Hepatocyte (in vitro differentiated cells): ENCODE measurements at regions not wholly inside any gene's neighbourhood (a gene's known extent, or its start where the extent isn't known, plus 50 kb on each side); places are given as distances from the start of the nearest gene placed in this dataset.

ENCODE experiments used
- EZH2 ChIP-seq: fragments of 200-600 bp; sonication (generic); IDR thresholded peaks from 2 replicates; pipeline ENCODE4 v1.6.1; 2016; ENCODE audit warnings: antibody characterized with exemption, mild to moderate bottlenecking, borderline replicate concordance
- TF ChIP-seq, protein P1 (sequence below): fragments of 200-600 bp; sonication (generic); IDR thresholded peaks from 2 replicates; pipeline ENCODE4 v1.5.1; 2016; ENCODE audit warnings: antibody characterized with exemption, mild to moderate bottlenecking; ENCODE audit not compliant: poor library complexity

DNA sequence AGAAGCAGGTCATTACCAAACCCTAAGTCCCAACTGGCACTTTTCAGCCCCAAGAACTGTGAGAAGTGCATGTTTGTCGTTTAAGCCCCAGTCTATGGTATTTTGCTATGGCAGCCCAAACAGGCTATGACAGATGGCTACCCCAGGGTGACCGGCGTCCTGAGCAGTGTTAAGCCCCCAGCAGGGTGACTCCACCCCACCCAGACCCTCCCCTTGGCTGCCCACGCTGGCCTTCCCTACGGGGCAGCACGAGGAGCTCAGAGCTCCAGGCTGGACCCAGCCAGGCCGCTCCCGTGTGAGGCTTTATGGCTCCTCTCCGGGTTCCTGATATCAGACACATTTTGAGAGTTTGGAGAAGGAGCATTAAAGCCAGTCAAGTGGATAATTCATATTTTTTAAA is 684.0 kb downstream of the PTPRU start:
- TF ChIP-seq, protein P1, sequence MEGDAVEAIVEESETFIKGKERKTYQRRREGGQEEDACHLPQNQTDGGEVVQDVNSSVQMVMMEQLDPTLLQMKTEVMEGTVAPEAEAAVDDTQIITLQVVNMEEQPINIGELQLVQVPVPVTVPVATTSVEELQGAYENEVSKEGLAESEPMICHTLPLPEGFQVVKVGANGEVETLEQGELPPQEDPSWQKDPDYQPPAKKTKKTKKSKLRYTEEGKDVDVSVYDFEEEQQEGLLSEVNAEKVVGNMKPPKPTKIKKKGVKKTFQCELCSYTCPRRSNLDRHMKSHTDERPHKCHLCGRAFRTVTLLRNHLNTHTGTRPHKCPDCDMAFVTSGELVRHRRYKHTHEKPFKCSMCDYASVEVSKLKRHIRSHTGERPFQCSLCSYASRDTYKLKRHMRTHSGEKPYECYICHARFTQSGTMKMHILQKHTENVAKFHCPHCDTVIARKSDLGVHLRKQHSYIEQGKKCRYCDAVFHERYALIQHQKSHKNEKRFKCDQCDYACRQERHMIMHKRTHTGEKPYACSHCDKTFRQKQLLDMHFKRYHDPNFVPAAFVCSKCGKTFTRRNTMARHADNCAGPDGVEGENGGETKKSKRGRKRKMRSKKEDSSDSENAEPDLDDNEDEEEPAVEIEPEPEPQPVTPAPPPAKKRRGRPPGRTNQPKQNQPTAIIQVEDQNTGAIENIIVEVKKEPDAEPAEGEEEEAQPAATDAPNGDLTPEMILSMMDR, result no peak
- TF ChIP-seq EZH2, result no peak
